HL-60 (cell line): ENCODE measurements at regions not wholly inside any gene's neighbourhood (a gene's known extent, or its start where the extent isn't known, plus 50 kb on each side); places are given as distances from the start of the nearest gene placed in this dataset.

Experiments
- DNase-seq, 2 experiments: peaks; one replicate each; pipeline ENCODE4 v3.0.0-alpha.2; 2010 to 2020; ENCODE audit warnings: low read depth in 1 of 2, low spot score in 1 of 2
- H3K27ac ChIP-seq: fragments of 250-450 bp; sonication (Bioruptor Pico); replicated peaks from 2 replicates; pipeline ENCODE4 v1.5.1; 2020; ENCODE audit warnings: mild to moderate bottlenecking, moderate library complexity
- H3K27me3 ChIP-seq: fragments of 250-450 bp; sonication (Bioruptor Pico); 2 replicates; pipeline ENCODE4 v1.5.1; 2021; ENCODE audit warnings: mild to moderate bottlenecking, moderate library complexity; ENCODE audit not compliant: insufficient read depth, poor library complexity, severe bottlenecking
- H3K4me3 ChIP-seq: replicated peaks from 2 replicates; pipeline ENCODE4 v1.5.1; 2011; ENCODE audit warnings: mild to moderate bottlenecking, control low read depth, low read length; ENCODE audit not compliant: insufficient read depth
- GABPA ChIP-seq: IDR thresholded peaks from 2 replicates; pipeline ENCODE4 v1.6.1; 2012; ENCODE audit warnings: low read depth
- POLR2AphosphoS5 ChIP-seq: IDR thresholded peaks from 2 replicates; pipeline ENCODE4 v1.6.1; 2012; ENCODE audit warnings: low read depth
- SPI1 ChIP-seq: IDR thresholded peaks from 2 replicates; pipeline ENCODE4 v1.6.1; 2012; ENCODE audit warnings: low read depth, mild to moderate bottlenecking, borderline replicate concordance
- TF ChIP-seq, protein P1 (sequence below): IDR thresholded peaks from 2 replicates; pipeline ENCODE4 v1.6.1; 2012; ENCODE audit warnings: low read depth; ENCODE audit not compliant: insufficient replicate concordance
- TF ChIP-seq, protein P2 (sequence below): IDR thresholded peaks from one replicate; pipeline ENCODE4 v1.5.1; 2011; ENCODE audit warnings: low read length, control low read depth, inconsistent platforms; ENCODE audit not compliant: insufficient read depth

DNA sequence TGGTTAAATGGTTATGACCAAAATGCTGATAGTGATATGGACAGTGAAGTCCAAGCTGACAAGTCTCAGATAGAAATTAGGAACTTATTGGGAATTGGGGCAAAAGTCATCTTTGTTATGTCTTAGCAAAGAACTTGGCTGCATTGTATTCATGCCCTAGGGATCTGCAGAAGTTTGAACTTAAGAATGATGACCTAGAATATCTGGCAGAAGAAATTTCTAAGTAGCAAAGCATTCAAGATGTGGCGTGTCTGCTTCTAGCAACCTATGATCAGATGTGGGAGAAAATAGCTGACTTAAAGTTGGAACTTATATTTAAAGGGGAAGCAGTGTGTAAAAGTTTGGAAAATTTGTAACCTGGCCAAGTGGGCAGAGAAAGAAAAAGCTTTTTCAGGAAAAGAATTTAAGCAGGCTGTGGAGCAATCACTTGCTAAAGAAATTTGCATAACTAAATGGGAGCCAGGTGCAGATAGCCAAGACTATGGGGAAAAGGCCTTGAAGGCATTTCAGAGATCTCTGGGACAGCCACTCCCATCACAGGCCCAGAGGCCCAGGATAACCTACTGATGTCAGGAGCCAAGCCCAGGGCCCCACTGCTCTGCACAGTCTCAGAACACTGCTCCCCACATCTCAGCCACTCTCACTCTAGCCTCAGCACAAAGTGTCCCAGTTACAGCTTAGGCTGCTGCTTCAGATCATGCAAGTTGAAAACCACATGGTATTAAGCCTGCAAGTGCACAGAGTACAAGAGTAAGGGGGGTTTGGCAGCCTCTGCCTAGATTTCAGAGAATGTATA is 147.8 kb upstream of the TGFBR2 start:
- TF ChIP-seq SPI1 = no peak
- TF ChIP-seq, protein P1, sequence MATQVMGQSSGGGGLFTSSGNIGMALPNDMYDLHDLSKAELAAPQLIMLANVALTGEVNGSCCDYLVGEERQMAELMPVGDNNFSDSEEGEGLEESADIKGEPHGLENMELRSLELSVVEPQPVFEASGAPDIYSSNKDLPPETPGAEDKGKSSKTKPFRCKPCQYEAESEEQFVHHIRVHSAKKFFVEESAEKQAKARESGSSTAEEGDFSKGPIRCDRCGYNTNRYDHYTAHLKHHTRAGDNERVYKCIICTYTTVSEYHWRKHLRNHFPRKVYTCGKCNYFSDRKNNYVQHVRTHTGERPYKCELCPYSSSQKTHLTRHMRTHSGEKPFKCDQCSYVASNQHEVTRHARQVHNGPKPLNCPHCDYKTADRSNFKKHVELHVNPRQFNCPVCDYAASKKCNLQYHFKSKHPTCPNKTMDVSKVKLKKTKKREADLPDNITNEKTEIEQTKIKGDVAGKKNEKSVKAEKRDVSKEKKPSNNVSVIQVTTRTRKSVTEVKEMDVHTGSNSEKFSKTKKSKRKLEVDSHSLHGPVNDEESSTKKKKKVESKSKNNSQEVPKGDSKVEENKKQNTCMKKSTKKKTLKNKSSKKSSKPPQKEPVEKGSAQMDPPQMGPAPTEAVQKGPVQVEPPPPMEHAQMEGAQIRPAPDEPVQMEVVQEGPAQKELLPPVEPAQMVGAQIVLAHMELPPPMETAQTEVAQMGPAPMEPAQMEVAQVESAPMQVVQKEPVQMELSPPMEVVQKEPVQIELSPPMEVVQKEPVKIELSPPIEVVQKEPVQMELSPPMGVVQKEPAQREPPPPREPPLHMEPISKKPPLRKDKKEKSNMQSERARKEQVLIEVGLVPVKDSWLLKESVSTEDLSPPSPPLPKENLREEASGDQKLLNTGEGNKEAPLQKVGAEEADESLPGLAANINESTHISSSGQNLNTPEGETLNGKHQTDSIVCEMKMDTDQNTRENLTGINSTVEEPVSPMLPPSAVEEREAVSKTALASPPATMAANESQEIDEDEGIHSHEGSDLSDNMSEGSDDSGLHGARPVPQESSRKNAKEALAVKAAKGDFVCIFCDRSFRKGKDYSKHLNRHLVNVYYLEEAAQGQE = no peak
- TF ChIP-seq, protein P2, sequence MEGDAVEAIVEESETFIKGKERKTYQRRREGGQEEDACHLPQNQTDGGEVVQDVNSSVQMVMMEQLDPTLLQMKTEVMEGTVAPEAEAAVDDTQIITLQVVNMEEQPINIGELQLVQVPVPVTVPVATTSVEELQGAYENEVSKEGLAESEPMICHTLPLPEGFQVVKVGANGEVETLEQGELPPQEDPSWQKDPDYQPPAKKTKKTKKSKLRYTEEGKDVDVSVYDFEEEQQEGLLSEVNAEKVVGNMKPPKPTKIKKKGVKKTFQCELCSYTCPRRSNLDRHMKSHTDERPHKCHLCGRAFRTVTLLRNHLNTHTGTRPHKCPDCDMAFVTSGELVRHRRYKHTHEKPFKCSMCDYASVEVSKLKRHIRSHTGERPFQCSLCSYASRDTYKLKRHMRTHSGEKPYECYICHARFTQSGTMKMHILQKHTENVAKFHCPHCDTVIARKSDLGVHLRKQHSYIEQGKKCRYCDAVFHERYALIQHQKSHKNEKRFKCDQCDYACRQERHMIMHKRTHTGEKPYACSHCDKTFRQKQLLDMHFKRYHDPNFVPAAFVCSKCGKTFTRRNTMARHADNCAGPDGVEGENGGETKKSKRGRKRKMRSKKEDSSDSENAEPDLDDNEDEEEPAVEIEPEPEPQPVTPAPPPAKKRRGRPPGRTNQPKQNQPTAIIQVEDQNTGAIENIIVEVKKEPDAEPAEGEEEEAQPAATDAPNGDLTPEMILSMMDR = no peak
- TF ChIP-seq GABPA = no peak
- no peak for TF ChIP-seq POLR2AphosphoS5
- no peak for DNase-seq
- no peak overlapping the region for H3K27ac ChIP-seq
- no peaks in the 10 kb centered on the region for H3K27me3 ChIP-seq
- H3K4me3 ChIP-seq = no peak overlapping the region

DNA sequence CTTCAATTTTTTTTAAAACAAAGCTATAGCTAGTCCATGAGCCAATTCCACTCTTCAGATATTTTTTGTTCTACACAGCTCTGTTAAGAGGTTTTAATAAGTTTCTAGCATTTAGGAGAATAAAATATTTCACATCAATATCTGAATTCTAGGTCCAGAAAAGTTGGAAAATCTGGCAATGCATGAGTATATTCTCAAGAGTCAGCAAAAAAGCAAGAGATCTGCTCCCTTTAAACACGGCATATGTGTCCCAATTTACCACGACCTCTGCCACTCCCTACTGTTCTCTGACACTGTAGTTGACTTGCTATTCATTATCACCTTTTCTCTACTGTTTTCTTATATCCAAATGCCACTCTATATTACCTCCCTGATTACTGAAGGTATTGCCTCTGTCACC is 145.1 kb upstream of the TGFBR2 start:
- TF ChIP-seq GABPA = no peak
- TF ChIP-seq, protein P1 = no peak
- TF ChIP-seq SPI1 = no peak
- TF ChIP-seq POLR2AphosphoS5 = no peak
- TF ChIP-seq, protein P2 = no peak
- no peaks in the 10 kb centered on the region for H3K27me3 ChIP-seq
- no peak for DNase-seq
- H3K4me3 ChIP-seq = no peak overlapping the region
- H3K27ac ChIP-seq = no peak overlapping the region

DNA sequence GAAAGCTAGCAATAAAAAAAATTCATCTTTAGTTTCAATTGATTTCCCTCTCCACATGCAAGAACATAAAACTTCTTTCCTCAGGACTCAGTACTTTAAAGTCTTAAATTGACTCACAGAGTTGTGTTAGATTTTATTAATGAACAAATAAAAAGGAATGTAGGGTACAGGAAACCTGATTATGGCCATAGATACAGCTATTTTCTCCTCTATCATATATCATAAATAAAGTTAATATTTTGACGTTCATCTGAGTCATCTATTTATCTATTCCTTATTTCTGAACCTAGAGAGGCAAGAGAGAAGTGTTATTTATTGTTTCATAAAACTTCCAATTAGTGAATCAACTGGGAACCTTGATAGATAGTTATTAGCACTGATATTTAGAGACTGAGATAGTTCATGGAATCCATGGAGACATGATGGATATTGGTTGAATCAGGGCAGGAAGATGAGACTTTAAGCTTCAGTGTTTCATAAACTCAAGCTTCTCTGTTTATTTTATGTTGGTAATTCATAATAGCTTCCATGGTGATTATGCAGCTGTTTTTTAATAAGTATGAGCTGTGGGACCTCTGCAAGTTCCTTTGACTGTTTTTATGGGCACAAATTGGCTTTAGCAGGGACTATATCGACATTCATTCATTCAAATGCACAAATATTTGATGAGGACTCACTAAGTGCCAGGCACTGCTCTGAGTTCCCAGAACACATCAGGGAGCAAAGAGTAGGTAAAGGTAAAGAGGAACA is 143.5 kb upstream of the TGFBR2 start:
- TF ChIP-seq, protein P2 = no peak
- TF ChIP-seq, protein P1 = no peak
- no peak for TF ChIP-seq GABPA
- TF ChIP-seq POLR2AphosphoS5 = no peak
- TF ChIP-seq SPI1 = no peak
- no peak overlapping the region for H3K27ac ChIP-seq
- no peaks in the 10 kb centered on the region for H3K27me3 ChIP-seq
- no peak for DNase-seq
- H3K4me3 ChIP-seq = no peak overlapping the region
